ELR (cell line): ENCODE measurements at regions not wholly inside any gene's neighbourhood (a gene's known extent, or its start where the extent isn't known, plus 50 kb on each side); places are given as distances from the start of the nearest gene placed in this dataset.
"Not testable (repeated sequence)": the region's sequence is repeated elsewhere in the genome, so short reads cannot be mapped to it uniquely, and the experiment has no call there.

Source experiments
- DNase-seq: peaks from one replicate; pipeline ENCODE4 v3.0.0-alpha.2; 2015; ENCODE audit warnings: low read depth

GRCh38 chr5:15334551-15335266 lies 165.3 kb upstream of the FBXL7 start:
- no peak for DNase-seq

- DNase-seq, result no peak
Measured at GRCh38 chr5:15333091-15333490, 166.9 kb upstream of the FBXL7 start.

- no peak for DNase-seq
Measured at GRCh38 chr5:15326932-15327331, 173.0 kb upstream of the FBXL7 start.

- no peak for DNase-seq
Measured at GRCh38 chr5:15326471-15326870, 173.5 kb upstream of the FBXL7 start.

- no peak for DNase-seq
Measured at GRCh38 chr5:15322421-15322820, 177.6 kb upstream of the FBXL7 start.

- no peak for DNase-seq
Measured at GRCh38 chr5:15321776-15322175, 178.2 kb upstream of the FBXL7 start.

- no peak for DNase-seq
Measured at GRCh38 chr5:15320871-15321270, 179.1 kb upstream of the FBXL7 start.

GRCh38 chr5:15304914-15305834 lies 194.8 kb upstream of the FBXL7 start:
- DNase-seq, result no peak

- no peak for DNase-seq
Measured at GRCh38 chr5:15304066-15304731, 195.8 kb upstream of the FBXL7 start.

GRCh38 chr5:15300141-15300540 lies 199.8 kb upstream of the FBXL7 start:
- no peak for DNase-seq

GRCh38 chr5:15290953-15291352 lies 209.0 kb upstream of the FBXL7 start:
- DNase-seq, result no peak

- DNase-seq, result no peak
Measured at GRCh38 chr5:15286650-15287049, 213.3 kb upstream of the FBXL7 start.

- DNase-seq, result peak; percentile 74
Measured at GRCh38 chr5:15285901-15286583, 213.9 kb upstream of the FBXL7 start.

GRCh38 chr5:15284706-15285105 lies 215.3 kb upstream of the FBXL7 start:
- no peak for DNase-seq

GRCh38 chr5:15283076-15283475 lies 216.9 kb upstream of the FBXL7 start:
- no peak for DNase-seq

- no peak for DNase-seq
Measured at GRCh38 chr5:15282611-15283010, 217.4 kb upstream of the FBXL7 start.

GRCh38 chr5:15271596-15271995 lies 228.4 kb upstream of the FBXL7 start:
- DNase-seq, result not testable (repeated sequence)

GRCh38 chr5:15267966-15268365 lies 232.0 kb upstream of the FBXL7 start:
- no peak for DNase-seq

GRCh38 chr5:15266841-15267240 lies 233.1 kb upstream of the FBXL7 start:
- no peak for DNase-seq

GRCh38 chr5:15266229-15266628 lies 233.8 kb upstream of the FBXL7 start:
- no peak for DNase-seq

GRCh38 chr5:15263942-15264341 lies 236.0 kb upstream of the FBXL7 start:
- DNase-seq, result no peak

GRCh38 chr5:15263406-15263805 lies 236.6 kb upstream of the FBXL7 start:
- DNase-seq, result no peak
